Ovary (tissue), 7 donors: ENCODE measurements at regions not wholly inside any gene's neighbourhood (a gene's known extent, or its start where the extent isn't known, plus 50 kb on each side); places are given as distances from the start of the nearest gene placed in this dataset.

Experiments
- DNase-seq, 5 donors: peaks; one replicate each; pipeline ENCODE4 v3.0.0-alpha.2; 2019 to 2020
- H3K27ac ChIP-seq, 2 donors: fragments of 200-600 bp; one replicate each; pipeline versions ENCODE4 v1.5.1 to v1.8.0; 2019 to 2022
- H3K27me3 ChIP-seq: fragments of 200-600 bp; one replicate; pipeline ENCODE4 v1.8.0; 2022
- H3K36me3 ChIP-seq: fragments of 200-600 bp; sonication (generic); one replicate; pipeline ENCODE4 v1.5.1; 2019
- H3K4me1 ChIP-seq: one replicate; pipeline ENCODE4 v1.8.1; 2013; ENCODE audit warnings: mild to moderate bottlenecking, moderate library complexity; ENCODE audit not compliant: insufficient read depth
- H3K4me3 ChIP-seq: fragments of 200-600 bp; sonication (generic); one replicate; pipeline ENCODE4 v1.5.1; 2017
- H3K9me3 ChIP-seq, 2 donors: fragments of 200-600 bp in 1 of 2; sonication (generic) in 1 of 2; one replicate each; pipeline versions ENCODE4 v1.5.1 to v1.8.1; 2013 to 2019; ENCODE audit warnings: mild to moderate bottlenecking in 1 of 2, moderate library complexity in 1 of 2
- CTCF ChIP-seq, 3 donors: fragments of 450-650 bp in 2 of 3; fragments of 200-600 bp in 1 of 3; IDR thresholded peaks; one replicate each; pipeline versions ENCODE4 v1.5.1 to v1.8.0; 2016 to 2022; ENCODE audit warnings: antibody characterized with exemption in 3 of 3, mild to moderate bottlenecking in 1 of 3
- EP300 ChIP-seq: sonication (generic); formaldehyde crosslinking; IDR thresholded peaks from one replicate; pipeline ENCODE4 v1.6.1; 2017; ENCODE audit warnings: antibody characterized with exemption
- POLR2A ChIP-seq: fragments of 450-650 bp; IDR thresholded peaks from one replicate; pipeline ENCODE4 v1.6.1; 2017; ENCODE audit warnings: antibody characterized with exemption, mild to moderate bottlenecking, moderate library complexity
- WGBS, 3 donors: extraction: QIAGEN DNeasy Blood & Tissue Kit in 1 of 3; methylation state at CpG; one replicate each; pipeline versions ENCODE4 v1.1.5 to v1.1.7; 2013 to 2017; 5-methylcytosine and 5-hydroxymethylcytosine counted together
- intact Hi-C, 4 donors: fragments of 100-400 bp; cut with DNase I; formaldehyde crosslinking; loops; one replicate each; pipeline versions ENCODE4 v1.11.0 to v1.15.1; 2022 to 2023
- donor health status: DM: no; HTN: no; CAD: no; lungs with moderate emphysema.
- donor health status: DM: no; HTN: no; CAD: no.
- donor health status: Bipolar disorder and iron deficiency.
- donor health status: DM: no; HTN: no; CAD: no.
- donor health status: DM: yes; HTN: yes; CAD: no.

- no peaks in the 10 kb centered on the region for H3K4me1 ChIP-seq
- H3K27me3 ChIP-seq = no peaks in the 10 kb centered on the region
- H3K36me3 ChIP-seq = no peaks in the 10 kb centered on the region
- WGBS, 3 donors = 66 to 73% (median 68%) methylated on average over 4 of the region's 4 CpGs
- H3K9me3 ChIP-seq = no peaks in the 10 kb centered on the region
- TF ChIP-seq POLR2A (no peak), CTCF (IDR thresholded peaks at IDR 0.05) (no peak), EP300 (no peak)
- H3K4me3 ChIP-seq = no peak overlapping the region
- no peak overlapping the region for H3K27ac ChIP-seq
- DNase-seq = no peak
- intact Hi-C loops = no loop called here
Measured at GRCh38 chr16:52925143-52925542, 127.6 kb downstream of the CHD9NB start.

GRCh38 chr16:52924162-52924561 lies 128.5 kb downstream of the CHD9NB start:
- intact Hi-C loops = no loop called here

GRCh38 chr16:52921104-52921503 lies 131.6 kb downstream of the CHD9NB start:
- no peak for DNase-seq
- 57 to 61% (median 59%) methylated on average over 8 of the region's 8 CpGs for WGBS, 3 donors
- Histone ChIP-seq H3K36me3 (no peaks in the 10 kb centered on the region), H3K4me1 (no peaks in the 10 kb centered on the region), H3K4me3 (no peak overlapping the region), H3K27me3 (no peaks in the 10 kb centered on the region), H3K27ac (no peak overlapping the region), H3K9me3 (no peaks in the 10 kb centered on the region)
- intact Hi-C loops = no loop called here
- TF ChIP-seq CTCF (IDR thresholded peaks at IDR 0.05) (no peak), POLR2A (no peak), EP300 (no peak)

More at GRCh38 chr16:52924162-52924561, 128.5 kb downstream of the CHD9NB start:
- Histone ChIP-seq H3K27me3 (no peaks in the 10 kb centered on the region), H3K36me3 (no peaks in the 10 kb centered on the region), H3K4me3 (no peak overlapping the region), H3K4me1 (no peaks in the 10 kb centered on the region), H3K27ac (no peak overlapping the region), H3K9me3 (no peaks in the 10 kb centered on the region)
- TF ChIP-seq CTCF (IDR thresholded peaks at IDR 0.05) (no peak), EP300 (no peak), POLR2A (no peak)
- WGBS, 3 donors = 79 to 84% (median 80%) methylated on average over 4 of the region's 4 CpGs
- no peak for DNase-seq

GRCh38 chr16:52920331-52920730 lies 132.4 kb downstream of the CHD9NB start:
- H3K4me1 ChIP-seq = no peaks in the 10 kb centered on the region
- no peaks in the 10 kb centered on the region for H3K36me3 ChIP-seq
- intact Hi-C loops = no loop called here
- H3K27ac ChIP-seq = no peak overlapping the region
- no peak for TF ChIP-seq POLR2A
- no peak for TF ChIP-seq CTCF (IDR thresholded peaks at IDR 0.05)
- no peak for TF ChIP-seq EP300
- no peaks in the 10 kb centered on the region for H3K9me3 ChIP-seq
- H3K27me3 ChIP-seq = no peaks in the 10 kb centered on the region
- no peak for DNase-seq
- no peak overlapping the region for H3K4me3 ChIP-seq
- WGBS, 3 donors = 57 to 65% (median 57%) methylated on average over 5 of the region's 5 CpGs
